ENCODE measurements at regions not wholly inside any gene's neighbourhood (a gene's known extent, or its start where the extent isn't known, plus 50 kb on each side); places are given as distances from the start of the nearest gene placed in this dataset.

- TF ChIP-seq FOXA1 (IDR thresholded peaks at IDR 0.05) (no peak), TARDBP (IDR thresholded peaks at IDR 0.05) (no peak), ELF4 (IDR thresholded peaks at IDR 0.05) (no peak), L3MBTL2 (conservative IDR thresholded peaks at IDR 0.05) (no peak), FOXM1 (IDR thresholded peaks at IDR 0.05; ENCODE audit: borderline replicate concordance) (no peak), BHLHE40 (IDR thresholded peaks at IDR 0.05; ENCODE audit: borderline replicate concordance) (no peak), ZNF384 (IDR thresholded peaks at IDR 0.05) (no peak), CTBP1 (IDR thresholded peaks at IDR 0.05; ENCODE audit: borderline replicate concordance) (no peak)
Observed at GRCh38 chr19:28652765-28653164, 560.2 kb downstream of the UQCRFS1 start.
